ENCODE measurements at regions not wholly inside any gene's neighbourhood (a gene's known extent, or its start where the extent isn't known, plus 50 kb on each side); places are given as distances from the start of the nearest gene placed in this dataset.

DNA sequence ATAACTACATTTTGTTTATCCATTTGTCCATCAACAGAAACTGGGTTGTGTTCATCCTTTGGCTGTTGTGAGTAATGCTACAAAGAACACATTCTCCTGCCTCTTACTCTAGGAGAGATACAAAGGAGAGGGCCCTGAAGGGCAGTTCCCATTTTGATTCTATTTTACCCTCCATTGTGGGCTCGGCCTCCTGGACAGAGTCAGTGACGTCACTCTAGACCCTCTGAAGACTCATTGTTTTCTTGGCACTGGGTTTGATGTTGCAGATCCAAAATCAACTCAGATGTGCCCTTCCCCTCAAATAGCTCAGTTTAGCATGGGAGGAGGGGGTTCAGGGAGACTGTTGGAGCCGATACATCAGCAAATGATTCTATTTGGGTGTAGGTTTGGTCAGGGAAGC is 280.9 kb downstream of the UTP18 start:
- TF ChIP-seq CTCF (IDR thresholded peaks at IDR 0.05 in 4 of 5, conservative IDR thresholded peaks at IDR 0.05 in 1 of 5) (no peak), POLR2A (IDR thresholded peaks at IDR 0.05) (no peak)
